Astrocyte (in vitro differentiated cells and primary cell): ENCODE measurements at regions not wholly inside any gene's neighbourhood (a gene's known extent, or its start where the extent isn't known, plus 50 kb on each side); places are given as distances from the start of the nearest gene placed in this dataset.

ENCODE experiments used
- DNase-seq: peaks from one replicate; pipeline ENCODE4 v3.0.0-alpha.2; 2010; ENCODE audit warnings: low read depth
- FAIRE-seq: peaks from 2 replicates; lab custom pipeline; 2011; peaks lifted over from hg19 to GRCh38; lab: Jason Lieb, UNC
- H2AFZ ChIP-seq: 2 replicates; pipeline ENCODE4 v1.6.0; 2012; ENCODE audit warnings: low read depth, low read length, inconsistent platforms
- H3K27ac ChIP-seq: 2 replicates; pipeline ENCODE4 v1.5.1; 2011; ENCODE audit warnings: low read depth, low read length, inconsistent platforms
- H3K27me3 ChIP-seq: 2 replicates; pipeline ENCODE4 v1.6.0; 2011; ENCODE audit warnings: low read length, inconsistent platforms; ENCODE audit not compliant: insufficient read depth
- H3K36me3 ChIP-seq: 2 replicates; pipeline ENCODE4 v1.5.1; 2011; ENCODE audit warnings: low read length, inconsistent platforms; ENCODE audit not compliant: insufficient read depth
- H3K4me1 ChIP-seq: 2 replicates; pipeline ENCODE4 v1.5.1; 2011; ENCODE audit warnings: low read length, inconsistent platforms; ENCODE audit not compliant: insufficient read depth
- H3K4me2 ChIP-seq: 2 replicates; pipeline ENCODE4 v1.6.0; 2012; ENCODE audit warnings: low read length, inconsistent platforms
- H3K4me3 ChIP-seq: 2 replicates; pipeline ENCODE4 v1.5.1; 2011; ENCODE audit warnings: low read depth, mild to moderate bottlenecking, low read length, inconsistent platforms; ENCODE audit not compliant: insufficient read depth
- H3K79me2 ChIP-seq: 2 replicates; pipeline ENCODE4 v1.6.0; 2012; ENCODE audit warnings: mild to moderate bottlenecking, low read length, inconsistent platforms; ENCODE audit not compliant: insufficient read depth
- H3K9ac ChIP-seq: 2 replicates; pipeline ENCODE4 v1.6.0; 2012; ENCODE audit warnings: mild to moderate bottlenecking, low read length, inconsistent platforms
- H3K9me3 ChIP-seq: 2 replicates; pipeline ENCODE4 v1.5.1; 2012; ENCODE audit warnings: low read depth, mild to moderate bottlenecking, low read length, inconsistent platforms; ENCODE audit not compliant: insufficient read depth
- H4K20me1 ChIP-seq: 2 replicates; pipeline ENCODE4 v1.6.0; 2012; ENCODE audit warnings: low read length, inconsistent platforms; ENCODE audit not compliant: insufficient read depth
- H3K27ac Mint-ChIP-seq: one replicate; pipeline ENCODE4 v1.8.0; 2021; ENCODE audit warnings: mild to moderate bottlenecking, mixed read lengths; ENCODE audit not compliant: unreplicated experiment
- H3K27me3 Mint-ChIP-seq: one replicate; pipeline ENCODE4 v1.8.0; 2021; ENCODE audit warnings: low read depth, mixed read lengths; ENCODE audit not compliant: unreplicated experiment
- H3K36me3 Mint-ChIP-seq: one replicate; pipeline ENCODE4 v1.8.0; 2021; ENCODE audit warnings: low read depth, mixed read lengths; ENCODE audit not compliant: unreplicated experiment
- H3K4me1 Mint-ChIP-seq: one replicate; pipeline ENCODE4 v1.8.0; 2021; ENCODE audit warnings: low read depth, mixed read lengths; ENCODE audit not compliant: unreplicated experiment
- H3K4me3 Mint-ChIP-seq: one replicate; pipeline ENCODE4 v1.8.0; 2021; ENCODE audit warnings: mild to moderate bottlenecking, moderate library complexity, mixed read lengths; ENCODE audit not compliant: unreplicated experiment
- H3K9me3 Mint-ChIP-seq: one replicate; pipeline ENCODE4 v1.8.0; 2021; ENCODE audit warnings: mild to moderate bottlenecking, mixed read lengths; ENCODE audit not compliant: unreplicated experiment
- EZH2 ChIP-seq: IDR thresholded peaks from 2 replicates; pipeline ENCODE4 v1.6.1; 2012; ENCODE audit warnings: mild to moderate bottlenecking, low read length, inconsistent platforms; ENCODE audit not compliant: insufficient read depth
- TF ChIP-seq, protein P1 (sequence below): IDR thresholded peaks from 2 replicates; pipeline ENCODE4 v1.5.1; 2011; ENCODE audit warnings: low read depth, mild to moderate bottlenecking, inconsistent platforms, low read length, moderate library complexity; ENCODE audit not compliant: insufficient read depth

DNA sequence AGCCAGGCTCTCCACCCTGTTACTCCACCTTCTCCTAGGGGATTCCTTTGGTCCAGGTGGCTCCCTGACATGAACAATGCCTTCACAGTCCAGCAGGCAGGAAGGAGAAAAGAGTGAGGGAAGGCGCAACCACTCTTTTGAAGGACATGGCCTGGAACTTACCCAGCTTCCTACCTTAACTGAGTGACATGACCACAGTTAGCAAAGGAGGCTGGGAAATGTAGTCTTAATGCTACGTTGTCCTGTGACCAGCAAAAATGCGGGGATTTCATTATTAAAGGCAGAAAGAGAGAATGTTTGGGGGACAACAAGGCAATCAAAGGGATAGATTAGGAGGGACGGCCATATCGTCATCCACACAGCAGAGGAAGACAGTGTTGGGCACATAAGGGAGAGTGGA lies 100.3 kb upstream of the ERCC6L2 start:
- Mint-ChIP-seq H3K9me3 (no peaks in the 10 kb centered on the region), H3K4me3 (no peak overlapping the region), H3K27ac (no peak overlapping the region), H3K36me3 (no peaks in the 10 kb centered on the region), H3K27me3 (peaks cover 13% of the 10 kb centered on the region), H3K4me1 (peaks cover 23% of the 10 kb centered on the region)
- H4K20me1 ChIP-seq = no peaks in the 10 kb centered on the region
- DNase-seq (no peak), FAIRE-seq (no peak)
- H3K4me2 ChIP-seq = no peak overlapping the region
- peaks cover 7% of the 10 kb centered on the region for H3K4me1 ChIP-seq
- no peaks in the 10 kb centered on the region for H3K79me2 ChIP-seq
- peaks cover 56% of the 10 kb centered on the region for H3K27me3 ChIP-seq
- H3K27ac ChIP-seq = no peak overlapping the region
- H3K9ac ChIP-seq = no peak overlapping the region
- no peak overlapping the region for H3K4me3 ChIP-seq
- H2AFZ ChIP-seq = no peak overlapping the region
- no peak for TF ChIP-seq EZH2
- TF ChIP-seq, protein P1, sequence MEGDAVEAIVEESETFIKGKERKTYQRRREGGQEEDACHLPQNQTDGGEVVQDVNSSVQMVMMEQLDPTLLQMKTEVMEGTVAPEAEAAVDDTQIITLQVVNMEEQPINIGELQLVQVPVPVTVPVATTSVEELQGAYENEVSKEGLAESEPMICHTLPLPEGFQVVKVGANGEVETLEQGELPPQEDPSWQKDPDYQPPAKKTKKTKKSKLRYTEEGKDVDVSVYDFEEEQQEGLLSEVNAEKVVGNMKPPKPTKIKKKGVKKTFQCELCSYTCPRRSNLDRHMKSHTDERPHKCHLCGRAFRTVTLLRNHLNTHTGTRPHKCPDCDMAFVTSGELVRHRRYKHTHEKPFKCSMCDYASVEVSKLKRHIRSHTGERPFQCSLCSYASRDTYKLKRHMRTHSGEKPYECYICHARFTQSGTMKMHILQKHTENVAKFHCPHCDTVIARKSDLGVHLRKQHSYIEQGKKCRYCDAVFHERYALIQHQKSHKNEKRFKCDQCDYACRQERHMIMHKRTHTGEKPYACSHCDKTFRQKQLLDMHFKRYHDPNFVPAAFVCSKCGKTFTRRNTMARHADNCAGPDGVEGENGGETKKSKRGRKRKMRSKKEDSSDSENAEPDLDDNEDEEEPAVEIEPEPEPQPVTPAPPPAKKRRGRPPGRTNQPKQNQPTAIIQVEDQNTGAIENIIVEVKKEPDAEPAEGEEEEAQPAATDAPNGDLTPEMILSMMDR = no peak
- H3K36me3 ChIP-seq = no peaks in the 10 kb centered on the region
- H3K9me3 ChIP-seq = no peaks in the 10 kb centered on the region

DNA sequence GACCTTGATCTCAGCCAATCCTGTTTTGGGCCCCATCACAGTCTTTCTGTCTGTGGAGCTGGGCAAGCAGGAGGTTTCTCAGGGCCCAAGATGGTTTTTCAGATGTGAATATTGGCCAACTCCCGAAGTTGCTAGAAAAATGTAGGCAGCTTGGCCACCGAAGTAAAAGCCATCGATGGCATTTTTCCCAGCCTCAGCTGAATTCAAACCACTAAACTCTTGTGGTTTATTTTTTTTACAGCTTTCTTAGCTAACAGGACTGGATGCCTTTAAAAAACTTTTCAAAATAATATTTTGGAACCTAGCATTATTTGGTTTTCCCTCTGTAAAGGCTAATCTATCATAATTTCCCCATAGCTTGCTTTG lies 102.5 kb upstream of the ERCC6L2 start:
- H3K36me3 ChIP-seq = no peaks in the 10 kb centered on the region
- Mint-ChIP-seq H3K4me1 (peaks cover 18% of the 10 kb centered on the region), H3K27ac (no peak overlapping the region), H3K9me3 (no peaks in the 10 kb centered on the region), H3K27me3 (peaks cover 14% of the 10 kb centered on the region), H3K36me3 (no peaks in the 10 kb centered on the region), H3K4me3 (no peak overlapping the region)
- peak; percentile 78 for DNase-seq
- no peak overlapping the region for H3K27ac ChIP-seq
- H3K79me2 ChIP-seq = no peaks in the 10 kb centered on the region
- H3K27me3 ChIP-seq = peaks cover 64% of the 10 kb centered on the region
- no peak overlapping the region for H3K9ac ChIP-seq
- no peak for FAIRE-seq
- no peak overlapping the region for H2AFZ ChIP-seq
- H4K20me1 ChIP-seq = no peaks in the 10 kb centered on the region
- TF ChIP-seq EZH2 = peak; percentile 1
- TF ChIP-seq, protein P1 = no peak
- H3K4me2 ChIP-seq = no peak overlapping the region
- H3K4me3 ChIP-seq = no peak overlapping the region
- peaks cover 7% of the 10 kb centered on the region for H3K4me1 ChIP-seq
- no peaks in the 10 kb centered on the region for H3K9me3 ChIP-seq

DNA sequence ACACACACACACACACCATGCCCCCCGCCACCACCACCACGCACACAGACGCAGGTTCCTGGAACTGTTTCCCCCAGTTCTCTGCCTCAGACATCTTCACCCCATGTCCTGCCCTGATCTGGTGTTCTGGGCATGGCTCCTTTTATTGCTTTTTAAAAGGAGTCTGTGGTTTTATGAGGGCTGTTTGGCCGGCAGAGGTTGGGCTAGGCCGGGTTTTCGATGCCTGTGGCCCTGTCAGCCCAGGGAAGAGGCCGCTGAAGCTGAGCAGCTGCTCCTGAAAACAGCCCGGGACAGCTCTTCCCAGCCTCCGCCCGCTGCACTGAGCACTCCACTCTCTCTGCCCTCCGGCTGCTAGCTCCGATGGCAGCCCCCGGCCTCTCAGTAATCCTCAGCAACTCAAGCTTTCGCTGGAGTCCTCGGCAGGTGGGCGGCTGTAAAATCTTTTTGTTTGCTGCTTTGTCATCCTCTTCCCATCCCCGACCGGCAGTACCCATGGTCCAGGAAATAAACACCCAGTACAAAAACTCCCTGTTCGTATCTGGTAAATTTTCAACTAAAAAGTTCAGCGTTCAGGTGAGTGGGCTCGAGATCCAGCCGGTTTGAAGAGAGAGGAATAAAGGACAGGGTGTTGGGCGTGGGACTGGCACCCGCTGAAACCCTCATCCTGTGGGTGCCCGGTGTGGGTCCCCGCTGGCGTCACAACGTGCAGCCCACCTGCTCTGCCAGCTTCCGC lies 103.0 kb upstream of the ERCC6L2 start:
- H3K4me1 ChIP-seq = peaks cover 7% of the 10 kb centered on the region
- peak overlapping the region; percentile 27 for H3K4me2 ChIP-seq
- no peaks in the 10 kb centered on the region for H3K9me3 ChIP-seq
- no peaks in the 10 kb centered on the region for H3K9me3 Mint-ChIP-seq
- TF ChIP-seq, protein P1 = no peak
- TF ChIP-seq EZH2 = no peak
- FAIRE-seq (no peak), DNase-seq (peak; percentile 66)
- peaks cover 61% of the 10 kb centered on the region for H3K27me3 ChIP-seq
- peaks cover 14% of the 10 kb centered on the region for H3K27me3 Mint-ChIP-seq
- H3K27ac ChIP-seq = no peak overlapping the region
- H3K36me3 Mint-ChIP-seq = no peaks in the 10 kb centered on the region
- H3K36me3 ChIP-seq = no peaks in the 10 kb centered on the region
- H3K27ac Mint-ChIP-seq = no peak overlapping the region
- H2AFZ ChIP-seq = no peak overlapping the region
- no peak overlapping the region for H3K9ac ChIP-seq
- H3K4me3 Mint-ChIP-seq = no peak overlapping the region
- no peaks in the 10 kb centered on the region for H3K79me2 ChIP-seq
- H3K4me1 Mint-ChIP-seq = peaks cover 18% of the 10 kb centered on the region
- no peaks in the 10 kb centered on the region for H4K20me1 ChIP-seq
- H3K4me3 ChIP-seq = no peak overlapping the region
